Mesendoderm (in vitro differentiated cells): ENCODE measurements at regions not wholly inside any gene's neighbourhood (a gene's known extent, or its start where the extent isn't known, plus 50 kb on each side); places are given as distances from the start of the nearest gene placed in this dataset.
"Not testable (repeated sequence)": the region's sequence is repeated elsewhere in the genome, so short reads cannot be mapped to it uniquely, and the experiment has no call there.

ENCODE experiments used
- DNase-seq: peaks from one replicate; pipeline ENCODE4 v3.0.0; 2013
- H2AK5ac ChIP-seq: 2 replicates; pipeline ENCODE4 v1.6.1; 2013; ENCODE audit warnings: low read length, inconsistent platforms
- H2BK120ac ChIP-seq: 2 replicates; pipeline ENCODE4 v1.6.1; 2013; ENCODE audit warnings: low read depth, mild to moderate bottlenecking, low read length, moderate library complexity, mixed read lengths
- H2BK15ac ChIP-seq: replicated peaks from 2 replicates; pipeline ENCODE4 v1.6.1; 2013; ENCODE audit warnings: low read depth, mild to moderate bottlenecking, moderate library complexity
- H2BK5ac ChIP-seq: 2 replicates; pipeline ENCODE4 v1.6.1; 2013; ENCODE audit warnings: low read length, inconsistent platforms
- H3K18ac ChIP-seq: 2 replicates; pipeline ENCODE4 v1.6.1; 2013; ENCODE audit warnings: mild to moderate bottlenecking, low read length, mixed read lengths
- H3K23ac ChIP-seq: one replicate; pipeline ENCODE4 v1.6.1; 2013; ENCODE audit warnings: low read length
- H3K27ac ChIP-seq: 2 replicates; pipeline ENCODE4 v1.5.1; 2013; ENCODE audit warnings: low read depth, mild to moderate bottlenecking, inconsistent platforms, low read length, moderate library complexity
- H3K27me3 ChIP-seq: 2 replicates; pipeline ENCODE4 v1.6.1; 2013; ENCODE audit warnings: low read length, control low read depth, mild to moderate bottlenecking, inconsistent platforms; ENCODE audit not compliant: insufficient read depth, poor library complexity
- H3K36me3 ChIP-seq: 2 replicates; pipeline ENCODE4 v1.6.1; 2013; ENCODE audit warnings: low read length, inconsistent platforms; ENCODE audit not compliant: control insufficient read depth, insufficient read depth
- H3K4ac ChIP-seq: one replicate; pipeline ENCODE4 v1.6.1; 2013; ENCODE audit warnings: low read depth, mild to moderate bottlenecking, low read length, moderate library complexity
- H3K4me1 ChIP-seq: 2 replicates; pipeline ENCODE4 v1.6.1; 2013; ENCODE audit warnings: low read depth, low read length, inconsistent platforms; ENCODE audit not compliant: control insufficient read depth
- H3K4me2 ChIP-seq: 2 replicates; pipeline ENCODE4 v1.6.1; 2013; ENCODE audit warnings: low read length
- H3K4me3 ChIP-seq: 2 replicates; pipeline ENCODE4 v1.5.1; 2013; ENCODE audit warnings: mild to moderate bottlenecking, low read length
- H3K56ac ChIP-seq: one replicate; pipeline ENCODE4 v1.6.1; 2013; ENCODE audit warnings: low read length
- H3K79me1 ChIP-seq: 2 replicates; pipeline ENCODE4 v1.6.1; 2013; ENCODE audit warnings: low read length, inconsistent platforms
- H3K79me2 ChIP-seq: 2 replicates; pipeline ENCODE4 v1.6.1; 2013; ENCODE audit warnings: mild to moderate bottlenecking, low read length; ENCODE audit not compliant: control insufficient read depth, insufficient read depth
- H3K9ac ChIP-seq: 2 replicates; pipeline ENCODE4 v1.6.1; 2013; ENCODE audit warnings: low read length, inconsistent platforms
- H4K5ac ChIP-seq: one replicate; pipeline ENCODE4 v1.6.1; 2013; ENCODE audit warnings: low read length
- H4K8ac ChIP-seq: one replicate; pipeline ENCODE4 v1.6.1; 2013; ENCODE audit warnings: low read depth, mild to moderate bottlenecking, control low read depth, low read length, moderate library complexity
- WGBS: extraction: QIAGEN DNeasy Blood & Tissue Kit; methylation state at CpG from one replicate; pipeline ENCODE4 v1.1.7; 2013; ENCODE audit warnings: low lambda C conversion rate, missing lambda C conversion rate; ENCODE audit not compliant: insufficient coverage; ENCODE audit errors: extremely low coverage; 5-methylcytosine and 5-hydroxymethylcytosine counted together

DNA sequence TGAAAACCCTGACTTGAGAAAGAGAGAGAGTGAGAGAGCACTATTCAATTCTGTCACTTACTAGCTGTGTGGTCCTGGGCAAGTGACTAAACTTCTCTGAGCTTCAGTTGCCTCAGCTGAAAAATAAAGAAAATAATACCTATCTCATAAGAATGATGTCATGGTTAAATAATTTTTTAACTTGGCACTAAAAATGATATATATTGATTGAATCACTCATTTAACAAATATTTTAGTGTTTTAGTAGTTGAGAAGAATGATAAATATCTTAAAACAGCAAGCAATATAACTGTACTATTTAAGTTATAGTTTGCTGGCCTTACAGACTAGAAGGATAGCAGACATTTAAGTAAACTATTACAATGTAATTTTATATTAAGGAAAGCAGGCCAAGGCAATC lies 764.2 kb downstream of the DIAPH3 start:
- Histone ChIP-seq H3K4me3 (no peak overlapping the region), H2BK120ac (no peak overlapping the region), H3K79me1 (no peaks in the 10 kb centered on the region), H2AK5ac (no peak overlapping the region), H3K36me3 (no peaks in the 10 kb centered on the region), H3K9ac (no peak overlapping the region), H3K4ac (no peak overlapping the region), H3K79me2 (no peaks in the 10 kb centered on the region), H3K56ac (no peak overlapping the region), H3K27me3 (no peaks in the 10 kb centered on the region), H3K18ac (no peak overlapping the region), H4K5ac (no peak overlapping the region), H3K4me2 (no peak overlapping the region), H4K8ac (no peak overlapping the region), H3K4me1 (no peaks in the 10 kb centered on the region), H2BK15ac (no peak overlapping the region), H2BK5ac (no peak overlapping the region), H3K23ac (no peak overlapping the region), H3K27ac (no peak overlapping the region)
- DNase-seq = no peak

DNA sequence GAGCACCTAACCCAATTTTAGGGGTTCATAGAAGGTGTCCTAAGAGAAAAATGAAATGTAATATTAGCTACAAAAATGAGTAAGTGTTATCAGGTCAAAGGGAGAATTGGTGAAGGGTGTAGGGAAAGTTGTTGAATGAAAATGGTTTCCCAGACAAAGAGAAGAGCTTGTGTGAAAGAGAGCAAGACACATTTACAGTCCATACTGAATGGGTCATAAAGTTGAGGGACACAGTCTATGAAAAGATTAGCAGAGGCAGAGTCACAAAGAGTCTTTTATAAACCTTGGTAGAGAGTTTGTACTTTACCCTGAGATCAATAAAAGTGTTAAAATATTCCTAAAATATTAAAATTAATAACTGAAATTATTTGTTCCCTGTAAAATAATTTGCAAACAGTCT lies 759.4 kb downstream of the DIAPH3 start:
- Histone ChIP-seq H3K27me3 (no peaks in the 10 kb centered on the region), H3K4me1 (peaks cover 3% of the 10 kb centered on the region), H3K36me3 (no peaks in the 10 kb centered on the region), H2BK5ac (no peak overlapping the region), H3K4me3 (no peak overlapping the region), H2AK5ac (no peak overlapping the region), H4K5ac (no peak overlapping the region), H3K18ac (no peak overlapping the region), H2BK120ac (no peak overlapping the region), H4K8ac (no peak overlapping the region), H2BK15ac (no peak overlapping the region), H3K23ac (no peak overlapping the region), H3K79me1 (no peaks in the 10 kb centered on the region), H3K4ac (no peak overlapping the region), H3K56ac (no peak overlapping the region), H3K9ac (no peak overlapping the region), H3K79me2 (no peaks in the 10 kb centered on the region), H3K27ac (no peak overlapping the region), H3K4me2 (no peak overlapping the region)
- no peak for DNase-seq

DNA sequence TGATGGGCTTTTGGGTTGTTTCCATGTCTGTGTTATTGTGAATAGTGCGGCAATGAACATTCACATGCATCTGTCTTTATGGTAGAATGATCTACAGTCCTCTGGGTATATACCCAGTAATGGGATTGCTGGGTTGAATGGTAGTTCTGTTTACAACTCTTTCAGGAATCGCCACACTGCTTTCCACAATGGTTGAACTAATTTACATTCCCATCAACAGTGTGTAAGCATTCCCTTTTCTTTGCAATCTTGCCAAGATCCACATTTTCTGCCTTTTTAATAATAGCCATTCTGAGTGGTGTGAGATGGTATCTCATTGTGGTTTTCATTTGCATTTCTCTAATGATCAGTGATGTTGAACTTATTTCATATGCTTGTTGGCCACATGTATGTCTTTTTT lies 756.5 kb downstream of the DIAPH3 start:
- not testable (repeated sequence) for H2BK120ac ChIP-seq, H3K4me3 ChIP-seq, H3K4ac ChIP-seq, H3K9ac ChIP-seq, H3K4me2 ChIP-seq, H3K18ac ChIP-seq, H3K79me1 ChIP-seq, H2AK5ac ChIP-seq, H2BK15ac ChIP-seq, H3K27ac ChIP-seq, H3K27me3 ChIP-seq, H3K56ac ChIP-seq, H2BK5ac ChIP-seq, DNase-seq, H3K4me1 ChIP-seq, H4K5ac ChIP-seq, H3K79me2 ChIP-seq, H3K23ac ChIP-seq, H4K8ac ChIP-seq, H3K36me3 ChIP-seq
- no CpG with 5 or more reads among the region's 2 CpGs for WGBS

DNA sequence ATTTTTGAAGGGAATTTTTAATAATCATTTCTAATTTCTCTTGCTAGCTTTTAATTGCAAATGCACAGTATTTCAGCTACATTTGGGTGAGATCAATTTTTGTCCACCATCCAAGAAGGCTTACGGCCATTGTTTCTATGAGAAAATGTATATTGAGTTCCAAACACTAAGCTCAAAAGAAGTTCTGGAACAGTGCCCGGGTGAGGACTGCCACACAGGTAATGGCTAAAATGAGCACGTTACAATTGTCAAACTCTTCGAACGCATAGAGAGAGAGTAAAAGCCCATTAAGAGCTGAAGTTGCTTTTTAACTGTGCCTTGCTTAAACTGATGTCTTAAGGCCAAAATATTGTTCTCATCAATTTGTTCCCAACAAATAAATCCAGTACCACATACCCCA lies 755.0 kb downstream of the DIAPH3 start:
- peaks cover 8% of the 10 kb centered on the region for H3K4me1 ChIP-seq
- H2BK120ac ChIP-seq = no peak overlapping the region
- H3K18ac ChIP-seq = no peak overlapping the region
- H2BK5ac ChIP-seq = no peak overlapping the region
- H3K4ac ChIP-seq = no peak overlapping the region
- no peak overlapping the region for H3K9ac ChIP-seq
- no peak overlapping the region for H4K5ac ChIP-seq
- H3K79me1 ChIP-seq = no peaks in the 10 kb centered on the region
- H3K4me2 ChIP-seq = no peak overlapping the region
- H4K8ac ChIP-seq = no peak overlapping the region
- H3K56ac ChIP-seq = no peak overlapping the region
- H3K27ac ChIP-seq = no peak overlapping the region
- no peak for DNase-seq
- WGBS = no CpG with 5 or more reads among the region's 5 CpGs
- H3K79me2 ChIP-seq = no peaks in the 10 kb centered on the region
- no peak overlapping the region for H3K23ac ChIP-seq
- H3K36me3 ChIP-seq = no peaks in the 10 kb centered on the region
- no peak overlapping the region for H2AK5ac ChIP-seq
- no peak overlapping the region for H2BK15ac ChIP-seq
- no peaks in the 10 kb centered on the region for H3K27me3 ChIP-seq
- no peak overlapping the region for H3K4me3 ChIP-seq

DNA sequence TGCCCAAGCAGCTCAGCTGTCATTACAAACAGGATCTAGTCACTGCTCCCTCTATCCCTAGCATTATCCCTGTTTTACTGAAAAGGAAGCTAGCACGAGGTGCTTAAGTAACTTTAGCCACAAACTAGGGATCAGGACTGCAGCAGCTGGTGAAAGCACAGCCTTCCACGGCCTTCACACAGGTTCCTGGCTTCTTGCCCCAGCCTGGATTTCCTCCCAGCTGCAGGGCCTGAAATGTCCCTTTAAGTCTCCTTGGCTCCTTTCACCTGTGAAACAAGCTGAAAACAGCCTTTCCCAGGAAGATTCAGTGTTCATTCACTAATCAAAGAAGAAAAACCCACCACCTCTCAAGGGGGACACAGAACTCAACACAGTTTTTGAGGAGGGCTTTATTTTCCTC lies 754.5 kb downstream of the DIAPH3 start:
- Histone ChIP-seq H3K56ac (peak overlapping the region; percentile 35), H3K4ac (no peak overlapping the region), H4K5ac (no peak overlapping the region), H4K8ac (no peak overlapping the region), H2BK5ac (no peak overlapping the region), H3K23ac (no peak overlapping the region), H3K4me2 (no peak overlapping the region), H3K27ac (no peak overlapping the region), H3K4me3 (no peak overlapping the region), H3K9ac (peak overlapping the region; percentile 15), H3K4me1 (peaks cover 8% of the 10 kb centered on the region), H2AK5ac (no peak overlapping the region), H2BK15ac (no peak overlapping the region), H3K79me1 (no peaks in the 10 kb centered on the region), H3K79me2 (no peaks in the 10 kb centered on the region), H3K18ac (peak overlapping the region; percentile 71), H3K27me3 (no peaks in the 10 kb centered on the region), H3K36me3 (no peaks in the 10 kb centered on the region), H2BK120ac (peak overlapping the region; percentile 18)
- peak; percentile 28 for DNase-seq
- no CpG with 5 or more reads among the region's 2 CpGs for WGBS

DNA sequence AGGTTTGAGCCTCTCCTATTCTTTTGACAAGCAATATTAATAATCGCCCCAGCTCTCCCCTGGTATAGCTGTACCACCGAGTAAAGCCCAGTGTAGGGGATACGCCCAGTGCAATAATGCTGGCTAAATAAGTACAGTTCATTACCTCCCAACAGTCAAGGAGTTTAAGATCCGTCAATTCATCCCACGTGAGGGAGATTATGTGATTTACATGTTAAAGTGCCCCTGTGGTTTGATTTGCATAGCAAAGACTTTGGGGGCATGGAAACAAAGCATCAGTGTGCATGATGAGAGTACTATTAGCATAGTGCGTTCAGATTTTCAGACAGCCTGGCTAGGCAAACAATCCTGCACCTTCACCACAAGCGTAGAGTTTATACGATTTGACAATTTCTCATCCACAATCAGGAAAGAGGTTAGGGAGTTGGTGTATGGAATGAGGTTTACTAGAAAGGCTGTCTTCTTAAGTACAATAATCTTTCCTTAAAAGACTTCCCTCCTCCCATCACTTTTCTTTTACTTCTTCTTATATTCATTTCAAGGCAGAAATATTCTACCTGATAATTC lies 754.0 kb downstream of the DIAPH3 start:
- Histone ChIP-seq H3K56ac (no peak overlapping the region), H3K79me2 (no peaks in the 10 kb centered on the region), H2BK120ac (peak overlapping the region; percentile 18), H3K23ac (no peak overlapping the region), H3K27me3 (no peaks in the 10 kb centered on the region), H2BK15ac (no peak overlapping the region), H4K5ac (no peak overlapping the region), H3K27ac (no peak overlapping the region), H3K4me1 (peaks cover 8% of the 10 kb centered on the region), H3K36me3 (no peaks in the 10 kb centered on the region), H3K79me1 (no peaks in the 10 kb centered on the region), H3K4me3 (no peak overlapping the region), H4K8ac (no peak overlapping the region), H2AK5ac (no peak overlapping the region), H3K9ac (no peak overlapping the region), H3K4me2 (no peak overlapping the region), H3K4ac (no peak overlapping the region), H2BK5ac (no peak overlapping the region), H3K18ac (peak overlapping the region; percentile 71)
- no CpG with 5 or more reads among the region's 8 CpGs for WGBS
- peak; percentile 60 for DNase-seq
